GM18868 (cell line): ENCODE measurements at regions not wholly inside any gene's neighbourhood (a gene's known extent, or its start where the extent isn't known, plus 50 kb on each side); places are given as distances from the start of the nearest gene placed in this dataset.
A peak's percentile ranks its signal among the peaks of the same experiment; 100 is the strongest.

Source experiments
- ATAC-seq: cut with Tn5 transposase; IDR thresholded peaks from one replicate; pipeline ENCODE4 v1.9.1; 2021; ENCODE audit warnings: mild to moderate bottlenecking, moderate library complexity; ENCODE audit not compliant: unreplicated experiment

GRCh38 chr2:8090748-8091700 is 590.8 kb upstream of the ID2 start:
- peak; percentile 74 for ATAC-seq

GRCh38 chr2:8094526-8094925 is 587.3 kb upstream of the ID2 start:
- no peak for ATAC-seq

GRCh38 chr2:8095978-8096377 is 585.9 kb upstream of the ID2 start:
- ATAC-seq, result no peak

- no peak for ATAC-seq
Measured at GRCh38 chr2:8096484-8096883, 585.4 kb upstream of the ID2 start.

- ATAC-seq, result no peak
Measured at GRCh38 chr2:8098476-8099266, 583.2 kb upstream of the ID2 start.

GRCh38 chr2:8099267-8099582 is 582.6 kb upstream of the ID2 start:
- no peak for ATAC-seq

GRCh38 chr2:8101614-8102277 is 580.1 kb upstream of the ID2 start:
- no peak for ATAC-seq

GRCh38 chr2:8102470-8102869 is 579.4 kb upstream of the ID2 start:
- no peak for ATAC-seq

GRCh38 chr2:8103085-8103708 is 578.7 kb upstream of the ID2 start:
- no peak for ATAC-seq

GRCh38 chr2:8107150-8107549 is 574.7 kb upstream of the ID2 start:
- no peak for ATAC-seq

- no peak for ATAC-seq
Measured at GRCh38 chr2:8107621-8108378, 574.1 kb upstream of the ID2 start.

GRCh38 chr2:8110716-8111115 is 571.1 kb upstream of the ID2 start:
- no peak for ATAC-seq

- ATAC-seq, result no peak
Measured at GRCh38 chr2:8111193-8111592, 570.7 kb upstream of the ID2 start.

GRCh38 chr2:8115456-8115855 is 566.4 kb upstream of the ID2 start:
- ATAC-seq, result no peak

- no peak for ATAC-seq
Measured at GRCh38 chr2:8115966-8116365, 565.9 kb upstream of the ID2 start.

- peak; percentile 96 for ATAC-seq
Measured at GRCh38 chr2:8116661-8117060, 565.2 kb upstream of the ID2 start.

GRCh38 chr2:8118940-8119781 is 562.7 kb upstream of the ID2 start:
- ATAC-seq, result no peak

- ATAC-seq, result no peak
Measured at GRCh38 chr2:8119782-8120505, 561.9 kb upstream of the ID2 start.

GRCh38 chr2:8120506-8120860 is 561.4 kb upstream of the ID2 start:
- no peak for ATAC-seq
